ENCODE measurements at regions not wholly inside any gene's neighbourhood (a gene's known extent, or its start where the extent isn't known, plus 50 kb on each side); places are given as distances from the start of the nearest gene placed in this dataset.

DNA sequence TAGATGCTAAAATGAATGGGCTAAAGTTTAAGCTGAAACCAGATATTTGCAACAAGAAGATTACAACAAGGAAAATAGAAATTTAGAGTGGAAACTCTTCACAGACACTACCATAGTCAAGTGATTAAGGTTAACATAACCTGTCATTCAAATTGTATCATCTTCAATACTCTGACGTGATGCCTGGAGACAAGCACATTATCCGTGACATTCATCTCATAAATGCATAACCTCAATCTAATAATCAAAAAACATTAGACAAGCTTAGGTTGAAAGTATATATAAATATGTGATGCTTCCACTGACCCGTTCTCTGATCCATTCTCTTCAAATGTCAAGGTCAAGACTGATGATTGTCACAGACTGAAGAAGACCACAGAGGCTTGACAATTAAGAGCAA is 263.8 kb upstream of the MEOX2 start:
- Histone ChIP-seq H3K79me2 (ENCODE audit: low read length) (no peaks in the 10 kb centered on the region), H3K4me1 (ENCODE audit: low read length) (no peaks in the 10 kb centered on the region), H2AFZ (ENCODE audit: low read length) (no peak overlapping the region), H3K9ac (ENCODE audit: low read length) (no peak overlapping the region), H4K20me1 (ENCODE audit: insufficient read depth, low read depth, low read length) (no peaks in the 10 kb centered on the region), H3K27ac (ENCODE audit: low read length) (no peak overlapping the region), H3K4me3 (ENCODE audit: low read length) (no peak overlapping the region), H3K9me2 (replicated peaks; ENCODE audit: insufficient read depth, low read length) (no peaks in the 10 kb centered on the region), H3K4me2 (ENCODE audit: low read depth, low read length, poor library complexity, severe bottlenecking) (no peak overlapping the region), H3K27me3 (ENCODE audit: low read length) (no peaks in the 10 kb centered on the region), H3K36me3 (ENCODE audit: insufficient read depth, low read length) (no peaks in the 10 kb centered on the region), H3K9me3 (ENCODE audit: low read length) (peaks cover 7% of the 10 kb centered on the region; the same call in 1 of the 2 replicates)
- no peak for DNase-seq

GRCh38 chr7:15947754-15948153 is 261.3 kb upstream of the MEOX2 start:
- Histone ChIP-seq H3K9me2 (replicated peaks; ENCODE audit: insufficient read depth, low read length) (no peaks in the 10 kb centered on the region), H3K27me3 (ENCODE audit: low read length) (no peaks in the 10 kb centered on the region), H3K27ac (ENCODE audit: low read length) (no peak overlapping the region), H4K20me1 (ENCODE audit: insufficient read depth, low read depth, low read length) (no peaks in the 10 kb centered on the region), H3K36me3 (ENCODE audit: insufficient read depth, low read length) (no peaks in the 10 kb centered on the region), H3K4me3 (ENCODE audit: low read length) (no peak overlapping the region), H3K79me2 (ENCODE audit: low read length) (no peaks in the 10 kb centered on the region), H3K9me3 (ENCODE audit: low read length) (no peaks in the 10 kb centered on the region), H3K4me1 (ENCODE audit: low read length) (no peaks in the 10 kb centered on the region), H3K4me2 (ENCODE audit: low read depth, low read length, poor library complexity, severe bottlenecking) (no peak overlapping the region), H2AFZ (ENCODE audit: low read length) (no peak overlapping the region), H3K9ac (ENCODE audit: low read length) (no peak overlapping the region)
- DNase-seq, result no peak

DNA sequence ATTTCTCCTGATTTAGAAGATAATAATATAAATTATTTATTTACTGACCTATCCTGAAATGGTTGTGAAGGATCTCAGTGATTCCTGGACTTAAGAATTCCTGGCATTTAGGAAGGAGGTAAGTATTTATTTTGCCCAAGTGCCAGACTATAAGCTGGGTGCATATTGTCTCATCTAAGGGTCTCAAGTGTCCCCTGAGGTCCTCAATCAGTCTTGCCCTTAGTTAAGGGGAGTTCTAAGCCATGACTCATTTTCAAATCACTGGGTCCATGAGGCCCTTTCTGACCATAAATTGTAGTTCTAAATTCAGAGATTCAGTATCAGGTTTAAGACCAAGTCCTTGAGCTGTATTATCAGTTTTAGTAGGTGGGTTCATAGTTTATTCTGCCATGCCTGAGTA is 251.6 kb upstream of the MEOX2 start:
- Histone ChIP-seq H3K9ac (ENCODE audit: low read length) (no peak overlapping the region), H3K36me3 (ENCODE audit: insufficient read depth, low read length) (no peaks in the 10 kb centered on the region), H3K4me3 (ENCODE audit: low read length) (no peak overlapping the region), H3K27ac (ENCODE audit: low read length) (no peak overlapping the region), H3K4me1 (ENCODE audit: low read length) (no peaks in the 10 kb centered on the region), H2AFZ (ENCODE audit: low read length) (no peak overlapping the region), H4K20me1 (ENCODE audit: insufficient read depth, low read depth, low read length) (no peaks in the 10 kb centered on the region), H3K27me3 (ENCODE audit: low read length) (no peaks in the 10 kb centered on the region), H3K9me2 (replicated peaks; ENCODE audit: insufficient read depth, low read length) (peaks cover 3% of the 10 kb centered on the region; the same call in 1 of the 2 replicates), H3K9me3 (ENCODE audit: low read length) (peaks cover 10% of the 10 kb centered on the region), H3K79me2 (ENCODE audit: low read length) (no peaks in the 10 kb centered on the region), H3K4me2 (ENCODE audit: low read depth, low read length, poor library complexity, severe bottlenecking) (no peak overlapping the region)
- DNase-seq, result no peak

DNA sequence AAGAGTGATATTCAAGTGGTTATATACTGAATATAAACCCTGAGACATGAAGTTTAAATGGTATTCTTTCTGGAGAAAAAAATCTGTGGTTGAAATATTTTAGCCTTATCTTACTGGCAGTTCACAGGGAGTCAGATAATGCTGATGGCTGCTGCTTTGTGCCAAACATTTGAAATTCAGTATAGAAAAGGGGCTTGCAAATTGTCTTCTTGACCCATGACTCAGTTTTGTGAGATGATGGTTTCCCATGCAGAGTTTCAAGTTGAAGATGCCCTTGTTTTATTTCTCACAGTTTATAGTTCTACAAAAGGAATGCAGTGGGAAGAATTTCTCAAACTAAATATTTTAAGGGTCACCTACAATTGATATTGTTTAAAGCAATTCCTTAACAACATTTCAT is 251.1 kb upstream of the MEOX2 start:
- Histone ChIP-seq H3K27me3 (ENCODE audit: low read length) (no peaks in the 10 kb centered on the region), H3K9me3 (ENCODE audit: low read length) (peaks cover 10% of the 10 kb centered on the region), H3K9me2 (replicated peaks; ENCODE audit: insufficient read depth, low read length) (peaks cover 8% of the 10 kb centered on the region; the same call in 1 of the 2 replicates), H3K4me1 (ENCODE audit: low read length) (no peaks in the 10 kb centered on the region), H4K20me1 (ENCODE audit: insufficient read depth, low read depth, low read length) (no peaks in the 10 kb centered on the region), H3K4me2 (ENCODE audit: low read depth, low read length, poor library complexity, severe bottlenecking) (no peak overlapping the region), H3K4me3 (ENCODE audit: low read length) (no peak overlapping the region), H3K79me2 (ENCODE audit: low read length) (no peaks in the 10 kb centered on the region), H3K27ac (ENCODE audit: low read length) (no peak overlapping the region), H2AFZ (ENCODE audit: low read length) (no peak overlapping the region), H3K36me3 (ENCODE audit: insufficient read depth, low read length) (no peaks in the 10 kb centered on the region), H3K9ac (ENCODE audit: low read length) (no peak overlapping the region)
- no peak for DNase-seq

- H3K36me3 ChIP-seq (ENCODE audit: insufficient read depth, low read length), result no peaks in the 10 kb centered on the region
- H2AFZ ChIP-seq (ENCODE audit: low read length), result no peak overlapping the region
- H3K9ac ChIP-seq (ENCODE audit: low read length), result no peak overlapping the region
- peaks cover 10% of the 10 kb centered on the region for H3K9me3 ChIP-seq (ENCODE audit: low read length)
- DNase-seq, result no peak
- H3K9me2 ChIP-seq (replicated peaks; ENCODE audit: insufficient read depth, low read length), result peaks cover 10% of the 10 kb centered on the region
- no peaks in the 10 kb centered on the region for H3K4me1 ChIP-seq (ENCODE audit: low read length)
- no peak overlapping the region for H3K27ac ChIP-seq (ENCODE audit: low read length)
- H3K4me3 ChIP-seq (ENCODE audit: low read length), result no peak overlapping the region
- H3K79me2 ChIP-seq (ENCODE audit: low read length), result no peaks in the 10 kb centered on the region
- no peak overlapping the region for H3K4me2 ChIP-seq (ENCODE audit: low read depth, low read length, poor library complexity, severe bottlenecking)
- H4K20me1 ChIP-seq (ENCODE audit: insufficient read depth, low read depth, low read length), result no peaks in the 10 kb centered on the region
- H3K27me3 ChIP-seq (ENCODE audit: low read length), result no peaks in the 10 kb centered on the region
Measured at GRCh38 chr7:15936991-15937390, 250.5 kb upstream of the MEOX2 start.

GRCh38 chr7:15932318-15932717 is 245.8 kb upstream of the MEOX2 start:
- H2AFZ ChIP-seq (ENCODE audit: low read length), result no peak overlapping the region
- no peaks in the 10 kb centered on the region for H3K4me1 ChIP-seq (ENCODE audit: low read length)
- no peaks in the 10 kb centered on the region for H4K20me1 ChIP-seq (ENCODE audit: insufficient read depth, low read depth, low read length)
- H3K79me2 ChIP-seq (ENCODE audit: low read length), result no peaks in the 10 kb centered on the region
- no peak overlapping the region for H3K4me2 ChIP-seq (ENCODE audit: low read depth, low read length, poor library complexity, severe bottlenecking)
- no peak overlapping the region for H3K9ac ChIP-seq (ENCODE audit: low read length)
- no peak overlapping the region for H3K27ac ChIP-seq (ENCODE audit: low read length)
- H3K4me3 ChIP-seq (ENCODE audit: low read length), result no peak overlapping the region
- no peak for DNase-seq
- H3K36me3 ChIP-seq (ENCODE audit: insufficient read depth, low read length), result no peaks in the 10 kb centered on the region
- no peaks in the 10 kb centered on the region; the same call in none of the 2 replicates for H3K9me3 ChIP-seq (ENCODE audit: low read length)
- H3K9me2 ChIP-seq (replicated peaks; ENCODE audit: insufficient read depth, low read length), result peaks cover 12% of the 10 kb centered on the region
- H3K27me3 ChIP-seq (ENCODE audit: low read length), result no peaks in the 10 kb centered on the region

DNA sequence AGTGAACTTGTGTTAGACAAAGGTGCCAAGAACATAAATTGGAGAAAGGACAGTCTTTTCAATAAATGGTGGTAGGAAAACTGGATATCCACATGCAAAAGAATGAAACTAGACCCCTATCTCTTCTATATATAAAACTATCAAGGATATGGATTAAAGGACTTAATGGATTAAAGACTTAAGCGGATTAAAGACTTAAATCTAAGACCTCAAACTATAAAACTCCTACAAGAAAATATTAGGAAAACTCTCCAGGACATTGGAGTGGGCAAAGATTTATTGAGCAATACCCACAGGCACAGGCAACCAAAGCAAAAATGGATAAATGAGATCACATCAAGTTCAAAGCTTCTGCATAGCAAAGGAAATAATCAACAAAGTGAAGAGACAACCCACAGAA is 242.9 kb upstream of the MEOX2 start:
- no peak for DNase-seq
- Histone ChIP-seq H3K4me2 (ENCODE audit: low read depth, low read length, poor library complexity, severe bottlenecking) (no peak overlapping the region), H3K4me3 (ENCODE audit: low read length) (no peak overlapping the region), H3K27ac (ENCODE audit: low read length) (no peak overlapping the region), H3K4me1 (ENCODE audit: low read length) (no peaks in the 10 kb centered on the region), H2AFZ (ENCODE audit: low read length) (no peak overlapping the region), H3K79me2 (ENCODE audit: low read length) (no peaks in the 10 kb centered on the region), H3K27me3 (ENCODE audit: low read length) (no peaks in the 10 kb centered on the region), H3K9ac (ENCODE audit: low read length) (no peak overlapping the region), H3K9me2 (replicated peaks; ENCODE audit: insufficient read depth, low read length) (peaks cover 12% of the 10 kb centered on the region), H4K20me1 (ENCODE audit: insufficient read depth, low read depth, low read length) (no peaks in the 10 kb centered on the region), H3K9me3 (ENCODE audit: low read length) (peaks cover 4% of the 10 kb centered on the region; the same call in 1 of the 2 replicates), H3K36me3 (ENCODE audit: insufficient read depth, low read length) (no peaks in the 10 kb centered on the region)

DNA sequence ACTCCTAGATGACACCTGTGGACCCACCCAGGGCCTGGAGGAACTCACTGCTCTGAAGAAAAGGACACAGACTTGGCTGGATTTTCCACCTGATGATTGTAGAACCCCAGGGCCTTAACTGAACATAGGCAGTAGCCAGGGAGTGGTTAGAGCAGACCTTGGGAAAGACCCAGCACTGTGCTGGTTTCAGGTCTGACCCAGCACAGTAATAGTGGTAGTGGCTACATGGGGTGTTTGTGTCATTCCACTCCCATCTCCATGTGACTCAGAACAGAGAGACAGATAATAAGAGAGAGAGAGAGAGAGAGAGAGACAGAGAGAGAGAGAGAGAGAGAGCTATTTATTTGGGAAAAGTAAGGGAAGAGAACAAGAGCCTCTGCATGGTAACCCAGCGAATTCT is 239.1 kb upstream of the MEOX2 start:
- Histone ChIP-seq H3K4me2 (ENCODE audit: low read depth, low read length, poor library complexity, severe bottlenecking) (no peak overlapping the region), H3K9me3 (ENCODE audit: low read length) (peaks cover 9% of the 10 kb centered on the region; the same call in 1 of the 2 replicates), H3K27ac (ENCODE audit: low read length) (no peak overlapping the region), H2AFZ (ENCODE audit: low read length) (no peak overlapping the region), H3K4me3 (ENCODE audit: low read length) (no peak overlapping the region), H3K27me3 (ENCODE audit: low read length) (no peaks in the 10 kb centered on the region), H4K20me1 (ENCODE audit: insufficient read depth, low read depth, low read length) (no peaks in the 10 kb centered on the region), H3K36me3 (ENCODE audit: insufficient read depth, low read length) (no peaks in the 10 kb centered on the region), H3K79me2 (ENCODE audit: low read length) (no peaks in the 10 kb centered on the region), H3K9ac (ENCODE audit: low read length) (no peak overlapping the region), H3K9me2 (replicated peaks; ENCODE audit: insufficient read depth, low read length) (no peaks in the 10 kb centered on the region), H3K4me1 (ENCODE audit: low read length) (no peaks in the 10 kb centered on the region)
- DNase-seq, result no peak

- Histone ChIP-seq H3K79me2 (ENCODE audit: low read length) (no peaks in the 10 kb centered on the region), H3K9me3 (ENCODE audit: low read length) (peaks cover 9% of the 10 kb centered on the region; the same call in 1 of the 2 replicates), H3K36me3 (ENCODE audit: insufficient read depth, low read length) (no peaks in the 10 kb centered on the region), H3K27me3 (ENCODE audit: low read length) (no peaks in the 10 kb centered on the region), H3K4me2 (ENCODE audit: low read depth, low read length, poor library complexity, severe bottlenecking) (no peak overlapping the region), H3K4me1 (ENCODE audit: low read length) (no peaks in the 10 kb centered on the region), H3K27ac (ENCODE audit: low read length) (no peak overlapping the region), H4K20me1 (ENCODE audit: insufficient read depth, low read depth, low read length) (no peaks in the 10 kb centered on the region), H3K9me2 (replicated peaks; ENCODE audit: insufficient read depth, low read length) (no peaks in the 10 kb centered on the region), H3K9ac (ENCODE audit: low read length) (no peak overlapping the region), H2AFZ (ENCODE audit: low read length) (no peak overlapping the region), H3K4me3 (ENCODE audit: low read length) (no peak overlapping the region)
- DNase-seq, result no peak
Measured at GRCh38 chr7:15924910-15925309, 238.4 kb upstream of the MEOX2 start.

Measured in Karpas-422 (cell line).